OCI-LY7 (cell line): ENCODE measurements at regions not wholly inside any gene's neighbourhood (a gene's known extent, or its start where the extent isn't known, plus 50 kb on each side); places are given as distances from the start of the nearest gene placed in this dataset.

Source experiments
- BruUV-seq: library from RNA; stranded (reverse); fragments of 400-500 nt; replicated peaks from 2 replicates; lab custom pipeline; 2021; lab: Mats Ljungman, UMichigan
- CTCF ChIA-PET: fragments of 300-600 bp; sonication (Branson Sonifier 250); formaldehyde crosslinking; loops from one replicate; lab custom pipeline; 2022; ENCODE audit warnings: antibody characterized with exemption; ENCODE audit not compliant: unreplicated experiment; lab: Charles Lee
- POLR2A ChIA-PET: fragments of 300-600 bp; sonication (Branson Sonifier 250); formaldehyde crosslinking; loops from one replicate; lab custom pipeline; 2022; ENCODE audit warnings: antibody characterized with exemption; lab: Charles Lee
- DNase-seq: peaks from one replicate; pipeline ENCODE4 v3.0.0-alpha.2; 2015; ENCODE audit warnings: low spot score
- H2AFZ ChIP-seq: fragments of 200-600 bp; sonication (generic), shearing (Covaris generic); 2 replicates; pipeline ENCODE4 v1.6.1; 2014; ENCODE audit warnings: mild to moderate bottlenecking, antibody characterized with exemption, low read length, moderate library complexity
- H3K27ac ChIP-seq: fragments of 200-600 bp; sonication (generic); 2 replicates; pipeline ENCODE4 v1.5.1; 2014; ENCODE audit warnings: mixed run types, low read depth, mild to moderate bottlenecking, moderate library complexity, low read length, inconsistent platforms; ENCODE audit not compliant: poor library complexity, severe bottlenecking
- H3K36me3 ChIP-seq: fragments of 200-600 bp; sonication (generic); 2 replicates; pipeline ENCODE4 v1.6.1; 2014; ENCODE audit warnings: mild to moderate bottlenecking, antibody characterized with exemption, low read length, moderate library complexity, mixed read lengths; ENCODE audit not compliant: insufficient read depth
- H3K4me1 ChIP-seq: fragments of 200-600 bp; sonication (generic); 2 replicates; pipeline ENCODE4 v1.5.1; 2014; ENCODE audit warnings: mild to moderate bottlenecking, low read length; ENCODE audit not compliant: insufficient read depth, poor library complexity, severe bottlenecking
- H3K4me2 ChIP-seq: fragments of 200-600 bp; sonication (generic); 2 replicates; pipeline ENCODE4 v1.6.1; 2014; ENCODE audit warnings: mild to moderate bottlenecking, low read length
- H3K4me3 ChIP-seq: fragments of 200-600 bp; sonication (generic); 2 replicates; pipeline ENCODE4 v1.5.1; 2014; ENCODE audit warnings: mild to moderate bottlenecking, low read depth, low read length; ENCODE audit not compliant: poor library complexity, severe bottlenecking
- H3K79me2 ChIP-seq: fragments of 200-600 bp; sonication (generic); 2 replicates; pipeline ENCODE4 v1.6.1; 2016; ENCODE audit warnings: low read depth, mild to moderate bottlenecking, low read length, moderate library complexity, mixed read lengths; ENCODE audit not compliant: insufficient read depth
- H3K9me2 ChIP-seq: fragments of 200-600 bp; sonication (generic); 2 replicates; pipeline ENCODE4 v1.6.1; 2016; ENCODE audit warnings: mild to moderate bottlenecking, low read length, mixed read lengths; ENCODE audit not compliant: insufficient read depth
- H3K9me3 ChIP-seq: fragments of 200-600 bp; sonication (generic); 2 replicates; pipeline ENCODE4 v1.6.1; 2014; ENCODE audit warnings: mild to moderate bottlenecking, mixed run types, low read length, mixed read lengths
- H4K20me1 ChIP-seq: fragments of 200-600 bp; sonication (generic); 2 replicates; pipeline ENCODE4 v1.6.1; 2014; ENCODE audit warnings: mild to moderate bottlenecking, antibody characterized with exemption, low read length, moderate library complexity, mixed read lengths; ENCODE audit not compliant: insufficient read depth
- EZH2phosphoT487 ChIP-seq: fragments of 200-600 bp; sonication (generic); IDR thresholded peaks from 2 replicates; pipeline ENCODE4 v1.6.1; 2018; ENCODE audit warnings: low read depth, borderline replicate concordance, mild to moderate bottlenecking, mixed run types, antibody characterized with exemption, low read length, moderate library complexity, mixed read lengths
- intact Hi-C: fragments of 100-400 bp; cut with micrococcal nuclease; formaldehyde crosslinking; loops from one replicate; pipeline ENCODE4 v1.10.0; 2022; ENCODE audit not compliant: unreplicated experiment
- TF ChIP-seq, protein P1 (sequence below): fragments of 200-600 bp; sonication (generic); conservative IDR thresholded peaks from 2 replicates; pipeline ENCODE4 v1.5.1; 2014; ENCODE audit warnings: mild to moderate bottlenecking, antibody characterized with exemption, low read length, moderate library complexity, mixed read lengths

DNA sequence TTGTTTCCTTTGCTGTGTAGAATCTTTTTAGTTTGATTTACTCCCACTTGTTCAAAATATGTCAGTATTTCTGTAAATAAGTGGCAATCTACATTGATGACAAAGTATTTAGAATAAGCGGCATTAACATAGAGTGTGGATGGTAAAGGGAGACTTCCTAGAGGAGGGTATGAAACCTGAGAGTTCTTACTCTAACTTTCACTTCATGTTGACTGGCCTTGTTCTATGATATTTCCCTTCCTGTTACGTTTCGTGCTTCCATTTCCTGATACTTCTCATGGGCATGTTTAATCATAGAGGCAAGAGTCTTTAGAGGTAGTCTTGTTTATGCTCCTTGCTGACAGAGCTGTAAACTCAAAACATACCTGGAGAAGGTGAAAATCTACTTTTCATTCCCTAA, 408.9 kb downstream of the GLUD2 start:
- Histone ChIP-seq H3K27ac (peak overlapping the region; percentile 83), H2AFZ (peak overlapping the region; percentile 95), H3K36me3 (no peaks in the 10 kb centered on the region), H3K9me2 (no peaks in the 10 kb centered on the region), H3K4me3 (peak overlapping the region; percentile 57), H4K20me1 (no peaks in the 10 kb centered on the region), H3K4me1 (peaks cover 35% of the 10 kb centered on the region), H3K4me2 (peak overlapping the region; percentile 81), H3K9me3 (no peaks in the 10 kb centered on the region), H3K79me2 (no peaks in the 10 kb centered on the region)
- intact Hi-C loops: loop anchor here (10.0 kb wide), 1 partner anchor 112 kb away; no protein-coding TSS in a partner anchor
- ChIA-PET CTCF (no interaction called here), POLR2A (no interaction called here)
- DNase-seq: peak; percentile 61
- BruUV-seq: no TSS peak
- TF ChIP-seq, protein P1, sequence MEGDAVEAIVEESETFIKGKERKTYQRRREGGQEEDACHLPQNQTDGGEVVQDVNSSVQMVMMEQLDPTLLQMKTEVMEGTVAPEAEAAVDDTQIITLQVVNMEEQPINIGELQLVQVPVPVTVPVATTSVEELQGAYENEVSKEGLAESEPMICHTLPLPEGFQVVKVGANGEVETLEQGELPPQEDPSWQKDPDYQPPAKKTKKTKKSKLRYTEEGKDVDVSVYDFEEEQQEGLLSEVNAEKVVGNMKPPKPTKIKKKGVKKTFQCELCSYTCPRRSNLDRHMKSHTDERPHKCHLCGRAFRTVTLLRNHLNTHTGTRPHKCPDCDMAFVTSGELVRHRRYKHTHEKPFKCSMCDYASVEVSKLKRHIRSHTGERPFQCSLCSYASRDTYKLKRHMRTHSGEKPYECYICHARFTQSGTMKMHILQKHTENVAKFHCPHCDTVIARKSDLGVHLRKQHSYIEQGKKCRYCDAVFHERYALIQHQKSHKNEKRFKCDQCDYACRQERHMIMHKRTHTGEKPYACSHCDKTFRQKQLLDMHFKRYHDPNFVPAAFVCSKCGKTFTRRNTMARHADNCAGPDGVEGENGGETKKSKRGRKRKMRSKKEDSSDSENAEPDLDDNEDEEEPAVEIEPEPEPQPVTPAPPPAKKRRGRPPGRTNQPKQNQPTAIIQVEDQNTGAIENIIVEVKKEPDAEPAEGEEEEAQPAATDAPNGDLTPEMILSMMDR: no peak
- no peak for TF ChIP-seq EZH2phosphoT487

DNA sequence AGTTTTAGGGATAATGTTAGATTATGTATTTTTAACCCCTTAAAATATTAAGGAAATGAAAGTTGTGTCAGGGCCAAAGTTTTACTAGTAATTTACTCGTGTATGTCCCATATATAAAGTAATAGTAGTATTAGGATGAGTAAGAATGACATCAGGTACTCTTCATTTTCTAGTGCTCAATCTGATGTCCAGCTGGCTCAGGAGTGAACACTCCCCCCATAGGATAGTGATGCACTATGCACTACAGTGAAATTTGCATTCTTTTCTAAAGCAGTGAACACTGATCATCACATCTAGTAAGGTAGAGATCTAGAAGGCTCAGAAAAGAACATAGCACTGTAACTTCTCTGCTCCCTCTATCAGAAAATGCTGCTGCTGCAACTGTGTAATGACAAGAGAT, 409.7 kb downstream of the GLUD2 start:
- Histone ChIP-seq H3K4me1 (peaks cover 35% of the 10 kb centered on the region), H3K9me3 (no peaks in the 10 kb centered on the region), H3K4me3 (peak overlapping the region; percentile 57), H3K9me2 (no peaks in the 10 kb centered on the region), H3K36me3 (no peaks in the 10 kb centered on the region), H4K20me1 (no peaks in the 10 kb centered on the region), H3K27ac (peak overlapping the region; percentile 83), H3K79me2 (no peaks in the 10 kb centered on the region), H3K4me2 (peak overlapping the region; percentile 81), H2AFZ (peak overlapping the region; percentile 95)
- ChIA-PET CTCF (no interaction called here), POLR2A (no interaction called here)
- DNase-seq: peak; percentile 21
- no TSS peak for BruUV-seq
- TF ChIP-seq EZH2phosphoT487: no peak
- TF ChIP-seq, protein P1: no peak
- intact Hi-C loops: loop anchor here (10.0 kb wide), 1 partner anchor 112 kb away; no protein-coding TSS in a partner anchor

DNA sequence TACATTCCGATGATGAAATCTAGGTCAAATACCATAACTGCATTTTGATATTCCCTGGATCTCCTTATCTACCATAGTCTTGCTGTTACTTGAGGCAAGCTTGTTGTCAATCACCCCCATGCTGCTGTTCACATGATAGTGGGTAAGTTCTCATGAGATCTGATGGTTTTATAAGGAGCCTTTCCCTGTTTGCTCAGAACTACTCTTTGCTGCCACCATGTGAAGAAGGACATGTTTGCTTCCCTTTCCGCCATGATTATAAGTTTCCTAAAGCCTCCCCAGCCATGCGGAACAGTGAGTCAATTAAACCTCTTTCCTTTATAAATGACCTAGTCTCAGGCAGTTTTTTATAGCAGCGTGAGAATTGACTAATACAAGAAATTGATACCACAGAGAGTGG, 432.0 kb downstream of the GLUD2 start:
- no peaks in the 10 kb centered on the region for H3K9me3 ChIP-seq
- H3K4me1 ChIP-seq: peaks cover 7% of the 10 kb centered on the region
- H3K27ac ChIP-seq: no peak overlapping the region
- H3K4me2 ChIP-seq: no peak overlapping the region
- no TSS peak for BruUV-seq
- H4K20me1 ChIP-seq: no peaks in the 10 kb centered on the region
- intact Hi-C loops: no loop called here
- ChIA-PET POLR2A (no interaction called here), CTCF (no interaction called here)
- no peak overlapping the region for H2AFZ ChIP-seq
- TF ChIP-seq, protein P1: peak; percentile 30; the same call in 1 of the 2 replicates
- no peak for TF ChIP-seq EZH2phosphoT487
- H3K4me3 ChIP-seq: no peak overlapping the region
- H3K79me2 ChIP-seq: no peaks in the 10 kb centered on the region
- peak; percentile 15 for DNase-seq
- H3K9me2 ChIP-seq: no peaks in the 10 kb centered on the region
- H3K36me3 ChIP-seq: no peaks in the 10 kb centered on the region
